H1 (cell line): ENCODE measurements at regions not wholly inside any gene's neighbourhood (a gene's known extent, or its start where the extent isn't known, plus 50 kb on each side); places are given as distances from the start of the nearest gene placed in this dataset.

Experiments
- CTCF ChIA-PET: fragments of 300-600 bp; sonication (Branson Sonifier 250); formaldehyde crosslinking; loops from one replicate; lab custom pipeline; 2021; ENCODE audit not compliant: partially characterized antibody; lab: Charles Lee
- POLR2A ChIA-PET: fragments of 300-600 bp; sonication (Branson Sonifier 250); formaldehyde crosslinking; loops from one replicate; lab custom pipeline; 2021; ENCODE audit warnings: inconsistent platforms; ENCODE audit not compliant: partially characterized antibody; lab: Charles Lee
- DNase-seq, 2 experiments: peaks; one replicate each; pipeline versions ENCODE4 v3.0.0 to v3.0.0-alpha.2; 2010 to 2022; ENCODE audit warnings: low spot score in 2 of 2, low read depth in 1 of 2, mixed read lengths in 1 of 2
- FAIRE-seq: peaks from 2 replicates; lab custom pipeline; 2011; peaks lifted over from hg19 to GRCh38; lab: Jason Lieb, UNC
- H2AFZ ChIP-seq: 2 replicates; pipeline ENCODE4 v1.8.1; 2012; ENCODE audit warnings: low read length, inconsistent platforms
- H2AK5ac ChIP-seq: 2 replicates; pipeline ENCODE4 v1.6.1; 2013; ENCODE audit warnings: low read depth, low read length
- H2BK120ac ChIP-seq: replicated peaks from 2 replicates; pipeline ENCODE3; 2013; ENCODE audit warnings: low read depth, low read length, inconsistent platforms
- H2BK12ac ChIP-seq: 2 replicates; pipeline ENCODE4 v1.6.1; 2013; ENCODE audit warnings: low read depth, low read length
- H2BK15ac ChIP-seq: 2 replicates; pipeline ENCODE4 v1.6.1; 2013; ENCODE audit warnings: low read length
- H2BK20ac ChIP-seq: 2 replicates; pipeline ENCODE4 v1.6.1; 2013; ENCODE audit warnings: low read length
- H2BK5ac ChIP-seq: 2 replicates; pipeline ENCODE4 v1.6.1; 2013; ENCODE audit warnings: low read depth, low read length
- H3K14ac ChIP-seq: 2 replicates; pipeline ENCODE4 v1.6.1; 2013; ENCODE audit warnings: inconsistent platforms; ENCODE audit not compliant: insufficient read length
- H3K18ac ChIP-seq: 2 replicates; pipeline ENCODE4 v1.6.1; 2013; ENCODE audit warnings: low read length; ENCODE audit errors: extremely low read depth
- H3K23ac ChIP-seq: 2 replicates; pipeline ENCODE4 v1.6.1; 2013; ENCODE audit warnings: inconsistent platforms; ENCODE audit not compliant: insufficient read length
- H3K23me2 ChIP-seq: 2 replicates; pipeline ENCODE4 v1.6.1; 2013; ENCODE audit warnings: low read depth, low read length
- H3K27ac ChIP-seq: 2 replicates; pipeline ENCODE4 v1.6.1; 2011; ENCODE audit warnings: low read depth, low read length, inconsistent platforms
- H3K27me3 ChIP-seq, 4 experiments: replicated peaks in 1 of 4; 1 replicate in 1 of 4; 2 replicates in 3 of 4; pipeline versions ENCODE4 v1.6.1 to v1.8.1; 2011 to 2013; ENCODE audit warnings: low read length in 3 of 4, mild to moderate bottlenecking in 3 of 4, inconsistent platforms in 2 of 4, mixed read lengths in 2 of 4, moderate library complexity in 1 of 4; ENCODE audit not compliant: control insufficient read depth in 3 of 4, insufficient read depth in 3 of 4; ENCODE audit errors: extremely low read depth in 1 of 4
- H3K36me3 ChIP-seq, 4 experiments: 2 replicates each; pipeline versions ENCODE4 v1.6.1 to v1.8.1; 2011 to 2013; ENCODE audit warnings: mild to moderate bottlenecking in 4 of 4, low read length in 3 of 4, moderate library complexity in 2 of 4, control low read depth in 1 of 4, inconsistent platforms in 1 of 4; ENCODE audit not compliant: insufficient read depth in 4 of 4, control insufficient read depth in 2 of 4
- H3K4ac ChIP-seq: replicated peaks from 2 replicates; pipeline ENCODE3; 2013; ENCODE audit warnings: low read length, low read depth, mixed read lengths, inconsistent platforms; ENCODE audit not compliant: insufficient read length
- H3K4me1 ChIP-seq, 4 experiments: replicated peaks in 1 of 4; 1 replicate in 1 of 4; 2 replicates in 3 of 4; pipeline versions ENCODE4 v1.6.1 to v1.8.1; 2011 to 2013; ENCODE audit warnings: low read length in 3 of 4, inconsistent platforms in 2 of 4, mixed read lengths in 1 of 4; ENCODE audit not compliant: insufficient read depth in 4 of 4, control insufficient read depth in 3 of 4
- H3K4me2 ChIP-seq, 2 experiments: 2 replicates each; pipeline versions ENCODE4 v1.6.1 to v1.8.1; 2011 to 2013; ENCODE audit warnings: low read depth in 2 of 2, low read length in 2 of 2, control low read depth in 1 of 2, inconsistent platforms in 1 of 2, mild to moderate bottlenecking in 1 of 2; ENCODE audit not compliant: insufficient read depth in 1 of 2
- H3K4me3 ChIP-seq, 4 experiments: fragments of 200-600, 300-600 bp in 1 of 4; sonication (generic), shearing (Covaris generic), sonication (Bioruptor Twin) in 1 of 4; 2 replicates each; pipeline versions ENCODE4 v1.5.1 to v1.8.1; 2011 to 2016; ENCODE audit warnings: low read length in 4 of 4, low read depth in 3 of 4, control low read depth in 2 of 4, inconsistent platforms in 2 of 4, mild to moderate bottlenecking in 2 of 4, mixed read lengths in 1 of 4, moderate library complexity in 1 of 4; ENCODE audit not compliant: insufficient read depth in 2 of 4; ENCODE audit errors: extremely low read depth in 1 of 4
- H3K56ac ChIP-seq: replicated peaks from 2 replicates; pipeline ENCODE3; 2013; ENCODE audit warnings: low read depth, mild to moderate bottlenecking, mixed read lengths, low read length, inconsistent platforms; ENCODE audit not compliant: insufficient read length
- H3K79me1 ChIP-seq: 2 replicates; pipeline ENCODE4 v1.6.1; 2013; ENCODE audit warnings: low read depth, low read length, control low read depth
- H3K79me2 ChIP-seq, 2 experiments: 2 replicates each; pipeline versions ENCODE4 v1.6.1 to v1.8.1; 2012 to 2013; ENCODE audit warnings: low read length in 2 of 2, mild to moderate bottlenecking in 2 of 2, inconsistent platforms in 1 of 2; ENCODE audit not compliant: insufficient read depth in 2 of 2, control insufficient read depth in 1 of 2
- H3K9ac ChIP-seq, 4 experiments: replicated peaks in 1 of 4; 1 replicate in 1 of 4; 2 replicates in 3 of 4; pipeline versions ENCODE4 v1.6.1 to v1.8.1; 2011 to 2013; ENCODE audit warnings: low read depth in 3 of 4, low read length in 3 of 4, control low read depth in 2 of 4, mild to moderate bottlenecking in 2 of 4, moderate library complexity in 2 of 4, inconsistent platforms in 1 of 4; ENCODE audit errors: extremely low read depth in 1 of 4
- H3K9me3 ChIP-seq, 2 experiments: 2 replicates each; pipeline versions ENCODE4 v1.6.1 to v1.8.1; 2012 to 2013; ENCODE audit warnings: mild to moderate bottlenecking in 2 of 2, moderate library complexity in 2 of 2, control low read depth in 1 of 2, inconsistent platforms in 1 of 2, low read depth in 1 of 2, low read length in 1 of 2, mixed read lengths in 1 of 2; ENCODE audit not compliant: insufficient read depth in 2 of 2
- H4K20me1 ChIP-seq, 2 experiments: replicated peaks in 1 of 2; 2 replicates each; pipeline versions ENCODE3 to v1.8.1; 2011 to 2013; ENCODE audit warnings: inconsistent platforms in 2 of 2, low read length in 2 of 2, mild to moderate bottlenecking in 1 of 2; ENCODE audit not compliant: insufficient read depth in 2 of 2, control insufficient read depth in 1 of 2
- H4K5ac ChIP-seq: 2 replicates; pipeline ENCODE4 v1.6.1; 2013; ENCODE audit warnings: low read length, low read depth, mixed read lengths, inconsistent platforms; ENCODE audit not compliant: insufficient read length
- H4K8ac ChIP-seq: 2 replicates; pipeline ENCODE4 v1.8.0; 2013; ENCODE audit warnings: mild to moderate bottlenecking, moderate library complexity, low read length, inconsistent platforms; ENCODE audit not compliant: insufficient read depth; ENCODE audit errors: extremely low read depth
- H4K91ac ChIP-seq: replicated peaks from 2 replicates; pipeline ENCODE3; 2013; ENCODE audit warnings: low read length, mixed read lengths, inconsistent platforms; ENCODE audit not compliant: insufficient read length
- BRCA1 ChIP-seq: IDR thresholded peaks from 2 replicates; pipeline ENCODE4 v1.6.1; 2012; ENCODE audit warnings: low read depth, low read length, improper control_type of control experiment
- TAF7 ChIP-seq: optimal IDR thresholded peaks from 2 replicates; pipeline ENCODE3; 2011; ENCODE audit warnings: low read depth, mild to moderate bottlenecking, inconsistent platforms, low read length, moderate library complexity, borderline replicate concordance
- WGBS, 2 experiments: shearing (Covaris generic) in 1 of 2; methylation state at CpG; one replicate each; pipeline versions ENCODE4 v1.1.6 to v1.1.7; 2013 to 2015; ENCODE audit warnings: low lambda C conversion rate in 2 of 2, mixed read lengths in 2 of 2, inconsistent platforms in 1 of 2, low coverage in 1 of 2, missing lambda C conversion rate in 1 of 2; ENCODE audit not compliant: insufficient replicate concordance in 2 of 2, insufficient coverage in 1 of 2, insufficient read length in 1 of 2; ENCODE audit errors: extremely low coverage in 1 of 2, missing lambda C conversion rate in 1 of 2; 5-methylcytosine and 5-hydroxymethylcytosine counted together

DNA sequence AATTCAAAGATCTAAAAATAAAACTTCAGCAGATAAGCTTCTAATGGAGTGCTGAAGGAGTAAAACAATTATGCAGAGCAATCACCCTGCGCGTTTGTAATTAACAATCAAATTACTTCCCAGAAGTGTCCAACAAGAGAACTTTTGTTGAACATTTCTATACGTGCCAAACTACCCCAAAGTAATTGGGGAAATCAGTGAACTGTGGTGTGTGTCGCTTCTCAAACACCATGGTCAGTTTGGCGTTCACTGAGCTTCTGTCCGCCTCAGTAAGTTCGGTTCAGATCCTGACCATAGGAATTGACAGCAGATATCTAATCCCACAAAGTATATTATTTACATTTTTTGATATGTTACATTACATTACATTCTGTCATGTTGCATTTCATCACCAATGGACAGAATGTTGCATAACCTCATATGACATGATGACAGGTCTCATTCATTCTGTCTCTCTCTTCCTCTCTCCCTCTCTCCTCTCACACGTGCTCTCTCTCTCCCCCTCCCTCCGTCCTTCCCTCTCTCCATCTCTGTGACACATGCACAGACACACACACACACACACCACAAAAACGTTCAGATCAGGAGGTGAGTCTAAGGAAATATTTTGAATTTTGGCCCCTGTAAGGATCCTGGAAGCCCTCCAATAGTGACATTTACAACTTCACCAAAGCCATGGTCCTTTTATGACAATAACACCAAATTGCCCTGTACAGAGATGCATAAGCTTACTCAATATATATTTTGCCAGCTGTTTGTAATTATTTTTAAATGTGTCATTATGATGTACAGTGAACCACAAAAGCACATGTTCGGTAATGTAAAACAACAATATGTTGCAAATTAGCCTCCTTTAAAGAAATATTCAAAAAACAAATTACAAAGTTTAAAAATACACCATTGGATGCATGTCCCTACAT is 269.2 kb downstream of the FIGN start:
- DNase-seq (no peak), FAIRE-seq (no peak)
- Histone ChIP-seq H2BK20ac (no peak overlapping the region), H2BK5ac (no peak overlapping the region), H3K56ac (no peak overlapping the region), H4K5ac (no peak overlapping the region), H2BK12ac (no peak overlapping the region), H2BK15ac (no peak overlapping the region), H2AFZ (no peak overlapping the region), H3K9me3 (no peaks in the 10 kb centered on the region), H3K79me2 (no peaks in the 10 kb centered on the region), H3K14ac (no peak overlapping the region), H3K4me1 (peaks cover 0 to 3% (median 0%) of the 10 kb centered on the region in 4 experiments; a peak in 1 of 7 replicates), H4K91ac (no peak overlapping the region), H2BK120ac (no peak overlapping the region), H4K8ac (no peak overlapping the region), H3K27ac (no peak overlapping the region), H3K4me2 (no peak overlapping the region), H3K36me3 (no peaks in the 10 kb centered on the region), H3K27me3 (no peaks in the 10 kb centered on the region; a peak in 1 of 7 replicates), H3K4me3 (no peak overlapping the region), H3K18ac (no peak overlapping the region), H3K4ac (no peak overlapping the region), H3K23me2 (no peaks in the 10 kb centered on the region), H3K23ac (no peak overlapping the region), H2AK5ac (no peak overlapping the region), H4K20me1 (no peaks in the 10 kb centered on the region), H3K79me1 (no peaks in the 10 kb centered on the region), H3K9ac (no peak overlapping the region)
- TF ChIP-seq BRCA1 (no peak), TAF7 (no peak)
- WGBS, 2 experiments, result 85% methylated on average over 11 of the region's 11 CpGs; no CpG with 5 or more reads in 1 of the 2 experiments
- ChIA-PET CTCF (interaction anchor here (0.6 to 1.7 kb wide), 3 partner anchors 14 to 412 kb away, joined by 4 to 6 read pairs (median 4); no protein-coding TSS in a partner anchor), POLR2A (no interaction called here)
